Right atrium auricular region (tissue), 2 donors: ENCODE measurements at regions not wholly inside any gene's neighbourhood (a gene's known extent, or its start where the extent isn't known, plus 50 kb on each side); places are given as distances from the start of the nearest gene placed in this dataset.

Experiments
- DNase-seq: peaks from one replicate; pipeline ENCODE4 v3.0.0-alpha.2; 2019; ENCODE audit warnings: low spot score
- H3K27ac ChIP-seq, 2 donors: fragments of 200-600 bp; sonication (generic); 1 replicate in 1 of 2; 2 replicates in 1 of 2; pipeline ENCODE4 v1.5.1; 2016 to 2019
- H3K27me3 ChIP-seq, 2 donors: fragments of 200-600 bp; sonication (generic); one replicate each; pipeline versions ENCODE4 v1.5.1 to v1.6.0; 2017 to 2019
- H3K36me3 ChIP-seq: fragments of 200-600 bp; sonication (generic); one replicate; pipeline ENCODE4 v1.5.1; 2016
- H3K4me1 ChIP-seq, 2 donors: fragments of 200-600 bp; sonication (generic); one replicate each; pipeline versions ENCODE4 v1.5.1 to v1.6.0; 2017 to 2019
- H3K4me3 ChIP-seq, 2 donors: fragments of 200-600 bp; sonication (generic); 1 replicate in 1 of 2; 2 replicates in 1 of 2; pipeline ENCODE4 v1.5.1; 2017 to 2019; ENCODE audit warnings: mild to moderate bottlenecking in 1 of 2, moderate library complexity in 1 of 2
- H3K9me3 ChIP-seq, 2 donors: fragments of 200-600 bp; sonication (generic); one replicate each; pipeline ENCODE4 v1.5.1; 2019
- CTCF ChIP-seq, 2 donors: fragments of 200-600 bp; sonication (generic); IDR thresholded peaks; one replicate each; pipeline ENCODE4 v1.5.1; 2019; ENCODE audit warnings: antibody characterized with exemption in 2 of 2

GRCh38 chr1:194208674-194209073 lies 1022.3 kb upstream of the B3GALT2 start:
- Histone ChIP-seq H3K27me3 (no peaks in the 10 kb centered on the region), H3K9me3 (no peaks in the 10 kb centered on the region), H3K4me3 (no peak overlapping the region), H3K36me3 (no peaks in the 10 kb centered on the region), H3K27ac (no peak overlapping the region), H3K4me1 (no peaks in the 10 kb centered on the region)
- DNase-seq, result no peak
- no peak for TF ChIP-seq CTCF (IDR thresholded peaks at IDR 0.05)

GRCh38 chr1:194196562-194196961 lies 1010.1 kb upstream of the B3GALT2 start:
- Histone ChIP-seq H3K9me3 (no peaks in the 10 kb centered on the region), H3K4me3 (no peak overlapping the region), H3K27ac (no peak overlapping the region), H3K27me3 (no peaks in the 10 kb centered on the region), H3K36me3 (no peaks in the 10 kb centered on the region), H3K4me1 (no peaks in the 10 kb centered on the region)
- DNase-seq, result no peak
- no peak for TF ChIP-seq CTCF (IDR thresholded peaks at IDR 0.05)

GRCh38 chr1:194194724-194195123 lies 1008.3 kb upstream of the B3GALT2 start:
- DNase-seq, result no peak
- Histone ChIP-seq H3K36me3 (no peaks in the 10 kb centered on the region), H3K27me3 (no peaks in the 10 kb centered on the region), H3K4me1 (no peaks in the 10 kb centered on the region), H3K9me3 (no peaks in the 10 kb centered on the region), H3K4me3 (no peak overlapping the region), H3K27ac (no peak overlapping the region)
- TF ChIP-seq CTCF (IDR thresholded peaks at IDR 0.05), result no peak

- Histone ChIP-seq H3K36me3 (no peaks in the 10 kb centered on the region), H3K4me1 (no peaks in the 10 kb centered on the region), H3K27me3 (no peaks in the 10 kb centered on the region), H3K27ac (no peak overlapping the region), H3K9me3 (no peaks in the 10 kb centered on the region), H3K4me3 (no peak overlapping the region)
- no peak for DNase-seq
- TF ChIP-seq CTCF (IDR thresholded peaks at IDR 0.05), result no peak
These were observed 998.6 kb upstream of the B3GALT2 start for GRCh38 chr1:194184974-194185373.

- TF ChIP-seq CTCF (IDR thresholded peaks at IDR 0.05), result no peak
- Histone ChIP-seq H3K36me3 (no peaks in the 10 kb centered on the region), H3K4me1 (no peaks in the 10 kb centered on the region), H3K9me3 (no peaks in the 10 kb centered on the region), H3K27ac (no peak overlapping the region), H3K4me3 (no peak overlapping the region), H3K27me3 (no peaks in the 10 kb centered on the region)
- no peak for DNase-seq
These were observed 998.0 kb upstream of the B3GALT2 start for GRCh38 chr1:194184425-194184824.

GRCh38 chr1:194181845-194182244 lies 995.4 kb upstream of the B3GALT2 start:
- no peaks in the 10 kb centered on the region for H3K36me3 ChIP-seq
- H3K9me3 ChIP-seq, result no peaks in the 10 kb centered on the region
- H3K4me3 ChIP-seq, result no peak overlapping the region
- no peaks in the 10 kb centered on the region for H3K4me1 ChIP-seq
- H3K27me3 ChIP-seq, result peaks cover 0 to 3% of the 10 kb centered on the region in 2 donors
- no peak overlapping the region for H3K27ac ChIP-seq
- no peak for DNase-seq
- TF ChIP-seq CTCF (IDR thresholded peaks at IDR 0.05), result no peak
